GM12891 (cell line): ENCODE measurements at regions not wholly inside any gene's neighbourhood (a gene's known extent, or its start where the extent isn't known, plus 50 kb on each side); places are given as distances from the start of the nearest gene placed in this dataset.

Source experiments
- PAX5 ChIP-seq: IDR thresholded peaks from 2 replicates; pipeline ENCODE4 v1.6.1; 2011; ENCODE audit warnings: low read length, moderate library complexity, mild to moderate bottlenecking; ENCODE audit not compliant: insufficient read depth, severe bottlenecking
- POLR2A ChIP-seq: IDR thresholded peaks from 2 replicates; pipeline ENCODE4 v1.6.1; 2011; ENCODE audit warnings: low read depth, low read length, control low read depth
- POLR2AphosphoS5 ChIP-seq: IDR thresholded peaks from 2 replicates; pipeline ENCODE4 v1.6.1; 2011; ENCODE audit warnings: low read depth, low read length, control low read depth
- POU2F2 ChIP-seq: IDR thresholded peaks from 2 replicates; pipeline ENCODE4 v1.6.1; 2011; ENCODE audit warnings: low read depth, mild to moderate bottlenecking, control low read depth, low read length, moderate library complexity
- SPI1 ChIP-seq: IDR thresholded peaks from 2 replicates; pipeline ENCODE4 v1.6.1; 2011; ENCODE audit warnings: low read depth, low read length, control low read depth
- TAF1 ChIP-seq: IDR thresholded peaks from 2 replicates; pipeline ENCODE4 v1.6.1; 2011; ENCODE audit warnings: low read depth, low read length, control low read depth

DNA sequence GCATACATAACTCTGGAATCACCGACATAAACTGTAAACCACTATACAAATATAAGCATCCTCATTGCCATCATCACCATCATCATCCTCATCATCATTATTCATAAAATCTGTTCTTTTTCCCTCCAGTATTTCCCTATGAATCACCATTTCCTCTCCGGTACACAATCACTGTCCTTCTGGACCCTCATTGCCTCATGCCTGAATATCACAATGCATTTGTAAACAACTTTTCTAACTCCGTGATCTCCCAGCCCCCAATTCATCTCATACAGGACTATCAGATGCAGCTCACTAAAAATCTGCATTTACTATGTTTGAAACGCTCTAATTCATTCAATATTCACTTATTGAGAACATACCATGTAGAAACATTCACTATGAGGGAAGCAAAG is 339.7 kb downstream of the TBC1D32 start:
- TF ChIP-seq POLR2A, result no peak
- TF ChIP-seq POLR2AphosphoS5, result no peak
- TF ChIP-seq PAX5, result no peak
- TF ChIP-seq SPI1, result no peak
- TF ChIP-seq TAF1, result no peak
- TF ChIP-seq POU2F2, result no peak
